GM23338 (cell line): ENCODE measurements at regions not wholly inside any gene's neighbourhood (a gene's known extent, or its start where the extent isn't known, plus 50 kb on each side); places are given as distances from the start of the nearest gene placed in this dataset.

Experiments
- ATAC-seq: fragments of 200-7000 bp; cut with Tn5 transposase; 3 replicates; pipeline ENCODE4 v1.9.1; 2020
- DNase-seq: peaks from one replicate; pipeline ENCODE4 v3.0.0-alpha.2; 2015; ENCODE audit warnings: low spot score
- H2AFZ ChIP-seq: fragments of 200-600 bp; sonication (generic); 2 replicates; pipeline ENCODE4 v1.8.0; 2016; ENCODE audit warnings: antibody characterized with exemption, mild to moderate bottlenecking, moderate library complexity
- H3F3A ChIP-seq: fragments of 200-600 bp; sonication (generic); replicated peaks from 2 replicates; pipeline ENCODE4 v1.8.0; 2017; ENCODE audit warnings: antibody characterized with exemption, mixed run types, low read depth
- H3K27ac ChIP-seq: fragments of 200-600 bp; sonication (generic); 2 replicates; pipeline ENCODE4 v1.6.1; 2016; ENCODE audit warnings: low read depth
- H3K27me3 ChIP-seq: fragments of 200-600 bp; sonication (generic); 2 replicates; pipeline ENCODE4 v1.8.0; 2016; ENCODE audit warnings: mild to moderate bottlenecking, mixed run types, moderate library complexity; ENCODE audit not compliant: insufficient read depth
- H3K36me3 ChIP-seq: fragments of 200-600 bp; sonication (generic); 2 replicates; pipeline ENCODE4 v1.8.0; 2016; ENCODE audit warnings: mild to moderate bottlenecking; ENCODE audit not compliant: insufficient read depth
- H3K4me1 ChIP-seq: fragments of 200-600 bp; sonication (generic); 2 replicates; pipeline ENCODE4 v1.8.0; 2016; ENCODE audit warnings: mild to moderate bottlenecking, moderate library complexity; ENCODE audit not compliant: insufficient read depth
- H3K4me2 ChIP-seq: fragments of 200-600 bp; sonication (generic); 2 replicates; pipeline ENCODE4 v1.7.1; 2017; ENCODE audit warnings: mixed run types
- H3K4me3 ChIP-seq: fragments of 200-600 bp; sonication (generic); 2 replicates; pipeline ENCODE4 v1.6.1; 2016; ENCODE audit warnings: mixed run types
- H3K79me2 ChIP-seq: fragments of 200-600 bp; sonication (generic); replicated peaks from 2 replicates; pipeline ENCODE4 v1.8.0; 2017; ENCODE audit warnings: mild to moderate bottlenecking; ENCODE audit not compliant: insufficient read depth
- H3K9me2 ChIP-seq: fragments of 200-600 bp; sonication (generic); 2 replicates; pipeline ENCODE4 v1.8.0; 2017; ENCODE audit not compliant: insufficient read depth
- H4K20me1 ChIP-seq: fragments of 200-600 bp; sonication (generic); replicated peaks from 2 replicates; pipeline ENCODE4 v1.8.0; 2017; ENCODE audit warnings: mild to moderate bottlenecking; ENCODE audit not compliant: insufficient read depth
- H3K27ac Mint-ChIP-seq: 2 replicates; pipeline ENCODE4 v1.8.0; 2020; ENCODE audit warnings: inconsistent platforms, mild to moderate bottlenecking, moderate library complexity, mixed read lengths
- H3K27me3 Mint-ChIP-seq: 3 replicates; pipeline ENCODE4 v1.8.0; 2022; ENCODE audit warnings: low read depth, mild to moderate bottlenecking, moderate library complexity, mixed read lengths, inconsistent platforms; ENCODE audit not compliant: insufficient read depth, poor library complexity
- H3K36me3 Mint-ChIP-seq: 3 replicates; pipeline ENCODE4 v1.8.0; 2021; ENCODE audit warnings: low read depth, mild to moderate bottlenecking, inconsistent platforms, moderate library complexity, mixed read lengths
- H3K4me1 Mint-ChIP-seq: 3 replicates; pipeline ENCODE4 v1.8.0; 2020; ENCODE audit warnings: mild to moderate bottlenecking, inconsistent platforms, mixed read lengths
- H3K4me3 Mint-ChIP-seq: 3 replicates; pipeline ENCODE4 v1.8.0; 2021; ENCODE audit warnings: moderate library complexity, mild to moderate bottlenecking, inconsistent platforms, mixed read lengths
- H3K9me3 Mint-ChIP-seq: 3 replicates; pipeline ENCODE4 v1.8.0; 2020; ENCODE audit warnings: moderate library complexity, mild to moderate bottlenecking, inconsistent platforms, mixed read lengths
- CREB1 ChIP-seq: fragments of 250-450 bp; sonication (Bioruptor Pico); IDR thresholded peaks from 2 replicates; pipeline ENCODE4 v1.5.0; 2020; ENCODE audit warnings: low read depth, mild to moderate bottlenecking, moderate library complexity
- EZH2phosphoT487 ChIP-seq: fragments of 200-600 bp; sonication (generic); IDR thresholded peaks from one replicate; pipeline ENCODE4 v1.8.1; 2018; ENCODE audit warnings: antibody characterized with exemption; ENCODE audit not compliant: unreplicated experiment
- NANOG ChIP-seq: IDR thresholded peaks from 2 replicates; pipeline ENCODE4 v1.6.1; 2016; ENCODE audit warnings: antibody characterized with exemption, borderline replicate concordance
- POLR2AphosphoS5 ChIP-seq: IDR thresholded peaks from 2 replicates; pipeline ENCODE4 v1.6.1; 2016; ENCODE audit warnings: antibody characterized with exemption, low read depth
- STAT1 ChIP-seq: IDR thresholded peaks from one replicate; pipeline ENCODE4 v1.6.1; 2016; ENCODE audit warnings: antibody characterized with exemption; ENCODE audit not compliant: unreplicated experiment
- ZNF114 ChIP-seq: fragments of 250-450 bp; sonication (Bioruptor Pico); IDR thresholded peaks from 2 replicates; pipeline ENCODE4 v1.5.0; 2020; ENCODE audit warnings: mild to moderate bottlenecking, moderate library complexity
- ZNF331 ChIP-seq: fragments of 250-450 bp; sonication (Bioruptor Pico); IDR thresholded peaks from 2 replicates; pipeline ENCODE4 v1.5.0; 2020; ENCODE audit warnings: low read depth, mild to moderate bottlenecking, moderate library complexity
- TF ChIP-seq, protein P1 (sequence below): fragments of 250-450 bp; sonication (Bioruptor Pico); IDR thresholded peaks from 2 replicates; pipeline ENCODE4 v1.5.0; 2020; ENCODE audit warnings: mild to moderate bottlenecking, moderate library complexity
- TF ChIP-seq, protein P2 (sequence below), 2 experiments: fragments of 200-600 bp in 1 of 2; sonication (generic) in 1 of 2; conservative IDR thresholded peaks; 2 replicates each; pipeline versions ENCODE4 v1.5.1 to v1.6.1; 2016 to 2017; ENCODE audit warnings: antibody characterized with exemption in 2 of 2, low read depth in 2 of 2, mild to moderate bottlenecking in 2 of 2, moderate library complexity in 1 of 2
- TF ChIP-seq, protein P3 (sequence below): IDR thresholded peaks from one replicate; pipeline ENCODE4 v1.6.1; 2018; ENCODE audit warnings: antibody characterized with exemption; ENCODE audit not compliant: unreplicated experiment
- TF ChIP-seq, protein P4 (sequence below): IDR thresholded peaks from 2 replicates; pipeline ENCODE4 v1.6.1; 2016; ENCODE audit warnings: antibody characterized with exemption

DNA sequence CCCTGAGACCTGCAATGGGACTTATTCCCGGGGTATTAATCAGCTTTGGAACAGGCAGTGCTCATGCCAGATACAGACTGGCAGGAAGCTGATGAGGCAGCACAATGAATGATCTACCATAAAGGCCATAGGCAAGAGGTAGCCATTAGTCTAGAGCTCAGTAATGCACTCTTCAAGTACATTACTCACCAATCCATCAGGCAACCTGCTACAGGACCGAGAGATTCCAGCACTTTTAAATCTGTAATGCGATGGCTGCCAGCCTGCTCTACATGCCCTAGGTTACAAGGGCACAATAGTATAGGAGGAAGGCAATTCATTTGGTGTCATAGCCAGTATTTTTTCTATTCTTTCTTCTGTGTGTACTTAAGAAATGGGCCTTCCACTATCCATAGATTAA, 217.8 kb upstream of the PMFBP1 start (continued):
- TF ChIP-seq, protein P1, sequence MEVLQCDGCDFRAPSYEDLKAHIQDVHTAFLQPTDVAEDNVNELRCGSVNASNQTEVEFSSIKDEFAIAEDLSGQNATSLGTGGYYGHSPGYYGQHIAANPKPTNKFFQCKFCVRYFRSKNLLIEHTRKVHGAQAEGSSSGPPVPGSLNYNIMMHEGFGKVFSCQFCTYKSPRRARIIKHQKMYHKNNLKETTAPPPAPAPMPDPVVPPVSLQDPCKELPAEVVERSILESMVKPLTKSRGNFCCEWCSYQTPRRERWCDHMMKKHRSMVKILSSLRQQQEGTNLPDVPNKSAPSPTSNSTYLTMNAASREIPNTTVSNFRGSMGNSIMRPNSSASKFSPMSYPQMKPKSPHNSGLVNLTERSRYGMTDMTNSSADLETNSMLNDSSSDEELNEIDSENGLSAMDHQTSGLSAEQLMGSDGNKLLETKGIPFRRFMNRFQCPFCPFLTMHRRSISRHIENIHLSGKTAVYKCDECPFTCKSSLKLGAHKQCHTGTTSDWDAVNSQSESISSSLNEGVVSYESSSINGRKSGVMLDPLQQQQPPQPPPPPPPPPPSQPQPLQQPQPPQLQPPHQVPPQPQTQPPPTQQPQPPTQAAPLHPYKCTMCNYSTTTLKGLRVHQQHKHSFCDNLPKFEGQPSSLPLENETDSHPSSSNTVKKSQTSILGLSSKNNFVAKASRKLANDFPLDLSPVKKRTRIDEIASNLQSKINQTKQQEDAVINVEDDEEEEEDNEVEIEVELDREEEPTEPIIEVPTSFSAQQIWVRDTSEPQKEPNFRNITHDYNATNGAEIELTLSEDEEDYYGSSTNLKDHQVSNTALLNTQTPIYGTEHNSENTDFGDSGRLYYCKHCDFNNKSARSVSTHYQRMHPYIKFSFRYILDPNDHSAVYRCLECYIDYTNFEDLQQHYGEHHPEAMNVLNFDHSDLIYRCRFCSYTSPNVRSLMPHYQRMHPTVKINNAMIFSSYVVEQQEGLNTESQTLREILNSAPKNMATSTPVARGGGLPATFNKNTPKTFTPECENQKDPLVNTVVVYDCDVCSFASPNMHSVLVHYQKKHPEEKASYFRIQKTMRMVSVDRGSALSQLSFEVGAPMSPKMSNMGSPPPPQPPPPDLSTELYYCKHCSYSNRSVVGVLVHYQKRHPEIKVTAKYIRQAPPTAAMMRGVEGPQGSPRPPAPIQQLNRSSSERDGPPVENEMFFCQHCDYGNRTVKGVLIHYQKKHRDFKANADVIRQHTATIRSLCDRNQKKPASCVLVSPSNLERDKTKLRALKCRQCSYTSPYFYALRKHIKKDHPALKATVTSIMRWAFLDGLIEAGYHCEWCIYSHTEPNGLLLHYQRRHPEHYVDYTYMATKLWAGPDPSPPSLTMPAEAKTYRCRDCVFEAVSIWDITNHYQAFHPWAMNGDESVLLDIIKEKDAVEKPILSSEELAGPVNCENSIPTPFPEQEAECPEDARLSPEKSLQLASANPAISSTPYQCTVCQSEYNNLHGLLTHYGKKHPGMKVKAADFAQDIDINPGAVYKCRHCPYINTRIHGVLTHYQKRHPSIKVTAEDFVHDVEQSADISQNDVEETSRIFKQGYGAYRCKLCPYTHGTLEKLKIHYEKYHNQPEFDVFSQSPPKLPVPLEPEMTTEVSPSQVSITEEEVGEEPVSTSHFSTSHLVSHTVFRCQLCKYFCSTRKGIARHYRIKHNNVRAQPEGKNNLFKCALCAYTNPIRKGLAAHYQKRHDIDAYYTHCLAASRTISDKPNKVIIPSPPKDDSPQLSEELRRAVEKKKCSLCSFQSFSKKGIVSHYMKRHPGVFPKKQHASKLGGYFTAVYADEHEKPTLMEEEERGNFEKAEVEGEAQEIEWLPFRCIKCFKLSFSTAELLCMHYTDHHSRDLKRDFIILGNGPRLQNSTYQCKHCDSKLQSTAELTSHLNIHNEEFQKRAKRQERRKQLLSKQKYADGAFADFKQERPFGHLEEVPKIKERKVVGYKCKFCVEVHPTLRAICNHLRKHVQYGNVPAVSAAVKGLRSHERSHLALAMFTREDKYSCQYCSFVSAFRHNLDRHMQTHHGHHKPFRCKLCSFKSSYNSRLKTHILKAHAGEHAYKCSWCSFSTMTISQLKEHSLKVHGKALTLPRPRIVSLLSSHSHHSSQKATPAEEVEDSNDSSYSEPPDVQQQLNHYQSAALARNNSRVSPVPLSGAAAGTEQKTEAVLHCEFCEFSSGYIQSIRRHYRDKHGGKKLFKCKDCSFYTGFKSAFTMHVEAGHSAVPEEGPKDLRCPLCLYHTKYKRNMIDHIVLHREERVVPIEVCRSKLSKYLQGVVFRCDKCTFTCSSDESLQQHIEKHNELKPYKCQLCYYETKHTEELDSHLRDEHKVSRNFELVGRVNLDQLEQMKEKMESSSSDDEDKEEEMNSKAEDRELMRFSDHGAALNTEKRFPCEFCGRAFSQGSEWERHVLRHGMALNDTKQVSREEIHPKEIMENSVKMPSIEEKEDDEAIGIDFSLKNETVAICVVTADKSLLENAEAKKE (CRISPR knock-in tag) = no peak
- no peak for TF ChIP-seq POLR2AphosphoS5
- no peak for TF ChIP-seq STAT1
- no peak for TF ChIP-seq ZNF331 (CRISPR knock-in tag)
- TF ChIP-seq, protein P2, sequence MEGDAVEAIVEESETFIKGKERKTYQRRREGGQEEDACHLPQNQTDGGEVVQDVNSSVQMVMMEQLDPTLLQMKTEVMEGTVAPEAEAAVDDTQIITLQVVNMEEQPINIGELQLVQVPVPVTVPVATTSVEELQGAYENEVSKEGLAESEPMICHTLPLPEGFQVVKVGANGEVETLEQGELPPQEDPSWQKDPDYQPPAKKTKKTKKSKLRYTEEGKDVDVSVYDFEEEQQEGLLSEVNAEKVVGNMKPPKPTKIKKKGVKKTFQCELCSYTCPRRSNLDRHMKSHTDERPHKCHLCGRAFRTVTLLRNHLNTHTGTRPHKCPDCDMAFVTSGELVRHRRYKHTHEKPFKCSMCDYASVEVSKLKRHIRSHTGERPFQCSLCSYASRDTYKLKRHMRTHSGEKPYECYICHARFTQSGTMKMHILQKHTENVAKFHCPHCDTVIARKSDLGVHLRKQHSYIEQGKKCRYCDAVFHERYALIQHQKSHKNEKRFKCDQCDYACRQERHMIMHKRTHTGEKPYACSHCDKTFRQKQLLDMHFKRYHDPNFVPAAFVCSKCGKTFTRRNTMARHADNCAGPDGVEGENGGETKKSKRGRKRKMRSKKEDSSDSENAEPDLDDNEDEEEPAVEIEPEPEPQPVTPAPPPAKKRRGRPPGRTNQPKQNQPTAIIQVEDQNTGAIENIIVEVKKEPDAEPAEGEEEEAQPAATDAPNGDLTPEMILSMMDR (conservative IDR thresholded peaks at IDR 0.05; ENCODE audit: low read depth in 2 of 2) = no peak

DNA sequence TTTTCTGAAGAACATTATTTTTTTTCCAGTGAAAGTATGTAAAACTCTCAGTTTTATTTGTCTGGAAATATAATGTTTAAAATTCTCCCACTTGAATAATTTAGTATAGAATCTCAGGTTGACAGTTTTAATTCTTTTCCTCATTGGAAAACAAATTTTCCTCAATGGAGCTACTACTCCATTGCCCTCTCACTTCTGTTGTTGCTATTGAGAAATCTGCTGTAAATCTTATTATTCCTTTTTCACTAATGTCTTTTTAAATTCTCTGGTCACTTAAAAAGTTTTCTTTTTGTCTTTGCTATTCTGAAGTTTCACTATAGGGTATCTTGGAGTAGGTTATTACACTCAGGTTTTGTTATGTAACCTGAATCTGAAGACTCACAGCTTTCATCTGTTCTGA, 216.1 kb upstream of the PMFBP1 start:
- Histone ChIP-seq H2AFZ (no peak overlapping the region), H3K79me2 (no peaks in the 10 kb centered on the region), H3K4me1 (no peaks in the 10 kb centered on the region), H3K4me2 (no peak overlapping the region), H3K4me3 (no peak overlapping the region), H4K20me1 (no peaks in the 10 kb centered on the region), H3K36me3 (peaks cover 11% of the 10 kb centered on the region; the same call in 1 of the 2 replicates), H3K9me2 (no peaks in the 10 kb centered on the region), H3F3A (no peaks in the 10 kb centered on the region), H3K27ac (no peak overlapping the region), H3K27me3 (no peaks in the 10 kb centered on the region)
- DNase-seq (no peak), ATAC-seq (no peak)
- Mint-ChIP-seq H3K27ac (no peak overlapping the region), H3K36me3 (peaks cover 31% of the 10 kb centered on the region), H3K27me3 (no peaks in the 10 kb centered on the region), H3K4me3 (no peak overlapping the region), H3K9me3 (peaks cover 25% of the 10 kb centered on the region), H3K4me1 (no peaks in the 10 kb centered on the region)
- TF ChIP-seq, protein P3, sequence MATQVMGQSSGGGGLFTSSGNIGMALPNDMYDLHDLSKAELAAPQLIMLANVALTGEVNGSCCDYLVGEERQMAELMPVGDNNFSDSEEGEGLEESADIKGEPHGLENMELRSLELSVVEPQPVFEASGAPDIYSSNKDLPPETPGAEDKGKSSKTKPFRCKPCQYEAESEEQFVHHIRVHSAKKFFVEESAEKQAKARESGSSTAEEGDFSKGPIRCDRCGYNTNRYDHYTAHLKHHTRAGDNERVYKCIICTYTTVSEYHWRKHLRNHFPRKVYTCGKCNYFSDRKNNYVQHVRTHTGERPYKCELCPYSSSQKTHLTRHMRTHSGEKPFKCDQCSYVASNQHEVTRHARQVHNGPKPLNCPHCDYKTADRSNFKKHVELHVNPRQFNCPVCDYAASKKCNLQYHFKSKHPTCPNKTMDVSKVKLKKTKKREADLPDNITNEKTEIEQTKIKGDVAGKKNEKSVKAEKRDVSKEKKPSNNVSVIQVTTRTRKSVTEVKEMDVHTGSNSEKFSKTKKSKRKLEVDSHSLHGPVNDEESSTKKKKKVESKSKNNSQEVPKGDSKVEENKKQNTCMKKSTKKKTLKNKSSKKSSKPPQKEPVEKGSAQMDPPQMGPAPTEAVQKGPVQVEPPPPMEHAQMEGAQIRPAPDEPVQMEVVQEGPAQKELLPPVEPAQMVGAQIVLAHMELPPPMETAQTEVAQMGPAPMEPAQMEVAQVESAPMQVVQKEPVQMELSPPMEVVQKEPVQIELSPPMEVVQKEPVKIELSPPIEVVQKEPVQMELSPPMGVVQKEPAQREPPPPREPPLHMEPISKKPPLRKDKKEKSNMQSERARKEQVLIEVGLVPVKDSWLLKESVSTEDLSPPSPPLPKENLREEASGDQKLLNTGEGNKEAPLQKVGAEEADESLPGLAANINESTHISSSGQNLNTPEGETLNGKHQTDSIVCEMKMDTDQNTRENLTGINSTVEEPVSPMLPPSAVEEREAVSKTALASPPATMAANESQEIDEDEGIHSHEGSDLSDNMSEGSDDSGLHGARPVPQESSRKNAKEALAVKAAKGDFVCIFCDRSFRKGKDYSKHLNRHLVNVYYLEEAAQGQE = no peak
- TF ChIP-seq NANOG (no peak), CREB1 (CRISPR knock-in tag) (no peak), EZH2phosphoT487 (no peak), ZNF114 (CRISPR knock-in tag) (no peak), ZNF331 (CRISPR knock-in tag) (no peak)
- TF ChIP-seq, protein P4, sequence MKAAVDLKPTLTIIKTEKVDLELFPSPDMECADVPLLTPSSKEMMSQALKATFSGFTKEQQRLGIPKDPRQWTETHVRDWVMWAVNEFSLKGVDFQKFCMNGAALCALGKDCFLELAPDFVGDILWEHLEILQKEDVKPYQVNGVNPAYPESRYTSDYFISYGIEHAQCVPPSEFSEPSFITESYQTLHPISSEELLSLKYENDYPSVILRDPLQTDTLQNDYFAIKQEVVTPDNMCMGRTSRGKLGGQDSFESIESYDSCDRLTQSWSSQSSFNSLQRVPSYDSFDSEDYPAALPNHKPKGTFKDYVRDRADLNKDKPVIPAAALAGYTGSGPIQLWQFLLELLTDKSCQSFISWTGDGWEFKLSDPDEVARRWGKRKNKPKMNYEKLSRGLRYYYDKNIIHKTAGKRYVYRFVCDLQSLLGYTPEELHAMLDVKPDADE = no peak
- TF ChIP-seq, protein P2 (conservative IDR thresholded peaks at IDR 0.05; ENCODE audit: low read depth in 2 of 2) = no peak
